K562 (cell line): ENCODE measurements at regions not wholly inside any gene's neighbourhood (a gene's known extent, or its start where the extent isn't known, plus 50 kb on each side); places are given as distances from the start of the nearest gene placed in this dataset.

Experiments used
- ATAC-seq: fragments of 200-7000 bp; cut with Tn5 transposase; 3 replicates; pipeline ENCODE4 v1.9.1; 2020; ENCODE audit warnings: moderate library complexity
- BruUV-seq: library from RNA; stranded (reverse); fragments of 400-500 nt; replicated peaks from 2 replicates; lab custom pipeline; 2021; lab: Mats Ljungman, UMichigan
- CTCF ChIA-PET: fragments of 300-600 bp; formaldehyde crosslinking; extraction: SDS; loops from one replicate; lab custom pipeline; 2021; ENCODE audit warnings: low intra/inter-chr PET ratio; lab: Yijun Ruan, JAX
- POLR2A ChIA-PET: fragments of 300-600, 350-650 bp; sonication (Branson Sonifier 250); formaldehyde crosslinking; extraction: SDS; loops from one replicate; lab custom pipeline; 2021; ENCODE audit warnings: antibody characterized with exemption, inconsistent platforms; lab: Yijun Ruan, JAX
- DNase-seq, 4 experiments: peaks; one replicate each; pipeline versions ENCODE4 v3.0.0 to v3.0.0-alpha.2; 2011 to 2018; ENCODE audit warnings: low spot score in 3 of 4, mixed read lengths in 3 of 4; ENCODE audit errors: extremely low read depth in 1 of 4
- FAIRE-seq: peaks from 2 replicates; lab custom pipeline; 2011; peaks lifted over from hg19 to GRCh38; lab: Jason Lieb, UNC
- H2AFZ ChIP-seq: 2 replicates; pipeline ENCODE4 v1.6.0; 2011; ENCODE audit warnings: low read depth, low read length, control low read depth, inconsistent platforms
- H3K27ac ChIP-seq: fragments of 200-600 bp; 3 replicates; pipeline ENCODE4 v1.8.0; 2011; ENCODE audit warnings: low read depth, mild to moderate bottlenecking, control low read depth, inconsistent platforms, low read length, moderate library complexity, mixed read lengths; ENCODE audit errors: extremely low read depth
- H3K27me3 ChIP-seq, 2 experiments: fragments of 300-600 bp in 1 of 2; 2 replicates in 1 of 2; 3 replicates in 1 of 2; pipeline versions ENCODE4 v1.6.0 to v1.8.0; 2011; ENCODE audit warnings: inconsistent platforms in 2 of 2, low read length in 2 of 2, mild to moderate bottlenecking in 1 of 2, mixed read lengths in 1 of 2, moderate library complexity in 1 of 2; ENCODE audit not compliant: control insufficient read depth in 2 of 2, insufficient read depth in 2 of 2
- H3K36me3 ChIP-seq: fragments of 300-600 bp; 3 replicates; pipeline ENCODE4 v1.8.0; 2011; ENCODE audit warnings: mild to moderate bottlenecking, low read length, inconsistent platforms; ENCODE audit not compliant: control insufficient read depth, insufficient read depth
- H3K4me1 ChIP-seq, 2 experiments: fragments of 200-600 bp in 1 of 2; replicated peaks in 1 of 2; 2 replicates in 1 of 2; 3 replicates in 1 of 2; pipeline versions ENCODE4 v1.5.1 to v1.8.0; 2011; ENCODE audit warnings: inconsistent platforms in 2 of 2, low read length in 2 of 2, mild to moderate bottlenecking in 1 of 2, mixed read lengths in 1 of 2, moderate library complexity in 1 of 2; ENCODE audit not compliant: control insufficient read depth in 2 of 2, insufficient read depth in 2 of 2
- H3K4me2 ChIP-seq: 2 replicates; pipeline ENCODE4 v1.6.1; 2011; ENCODE audit warnings: low read length, control low read depth, inconsistent platforms, mixed read lengths; ENCODE audit not compliant: insufficient read depth
- H3K4me3 ChIP-seq: fragments of 200-600 bp; sonication (generic), shearing (Covaris generic); 2 replicates; pipeline ENCODE4 v1.5.1; 2016; ENCODE audit warnings: control low read depth, inconsistent platforms
- H3K79me2 ChIP-seq: fragments of 200-600 bp; 3 replicates; pipeline ENCODE4 v1.8.0; 2011; ENCODE audit warnings: low read length, inconsistent platforms; ENCODE audit not compliant: control insufficient read depth, insufficient read depth
- H3K9ac ChIP-seq, 2 experiments: 2 replicates each; pipeline versions ENCODE4 v1.6.0 to v1.6.1; 2011; ENCODE audit warnings: low read depth in 2 of 2, low read length in 2 of 2, control low read depth in 1 of 2, inconsistent platforms in 1 of 2, mild to moderate bottlenecking in 1 of 2, mixed read lengths in 1 of 2; ENCODE audit not compliant: insufficient read depth in 1 of 2
- H3K9me1 ChIP-seq: one replicate; pipeline ENCODE4 v1.6.0; 2011; ENCODE audit warnings: inconsistent platforms, mild to moderate bottlenecking, low read length, moderate library complexity; ENCODE audit not compliant: control insufficient read depth, insufficient read depth
- H3K9me3 ChIP-seq: replicated peaks from 2 replicates; pipeline ENCODE4 v1.5.1; 2011; ENCODE audit warnings: low read depth, low read length, inconsistent platforms; ENCODE audit not compliant: control insufficient read depth, insufficient read depth
- H4K20me1 ChIP-seq: replicated peaks from 2 replicates; pipeline ENCODE4 v1.6.1; 2011; ENCODE audit warnings: low read length, inconsistent platforms, mixed read lengths; ENCODE audit not compliant: control insufficient read depth, insufficient read depth
- ATF7 ChIP-seq: fragments of 450-650 bp; IDR thresholded peaks from 2 replicates; pipeline ENCODE4 v1.7.1; 2014; ENCODE audit warnings: mild to moderate bottlenecking, moderate library complexity
- FUS ChIP-seq: fragments of 200-400 bp; formaldehyde crosslinking; optimal IDR thresholded peaks from 2 replicates; pipeline ENCODE3; 2017; ENCODE audit warnings: low read depth, low read length
- HDAC1 ChIP-seq, 2 experiments: fragments of 450-650 bp; IDR thresholded peaks; 2 replicates each; pipeline ENCODE4 v1.6.1; 2016 to 2017; ENCODE audit warnings: inconsistent platforms in 1 of 2, mild to moderate bottlenecking in 1 of 2, moderate library complexity in 1 of 2
- HOXB6 ChIP-seq: fragments of 250-450 bp; sonication (Bioruptor Pico); IDR thresholded peaks from 2 replicates; pipeline ENCODE4 v1.5.1; 2022; ENCODE audit warnings: mild to moderate bottlenecking, borderline replicate concordance
- JUN ChIP-seq, 2 experiments: sonication (generic) in 1 of 2; formaldehyde crosslinking in 1 of 2; IDR thresholded peaks; 2 replicates each; pipeline versions ENCODE4 v1.6.1 to v1.8.0; 2012 to 2022; ENCODE audit warnings: borderline replicate concordance in 2 of 2, mild to moderate bottlenecking in 2 of 2, improper control_type of control experiment in 1 of 2, low read depth in 1 of 2, low read length in 1 of 2, missing genetic modification reagents in 1 of 2
- KLF16 ChIP-seq: IDR thresholded peaks from 2 replicates; pipeline ENCODE4 v1.6.1; 2016; ENCODE audit warnings: antibody characterized with exemption
- MBD2 ChIP-seq: sonication (generic); IDR thresholded peaks from 2 replicates; pipeline ENCODE4 v1.6.1; 2016; ENCODE audit warnings: low read depth, borderline replicate concordance
- MCM3 ChIP-seq: fragments of 450-650 bp; IDR thresholded peaks from 2 replicates; pipeline ENCODE4 v1.6.1; 2016
- NFE2L1 ChIP-seq: fragments of 450-650 bp; IDR thresholded peaks from 2 replicates; pipeline ENCODE4 v1.6.1; 2016; ENCODE audit warnings: missing genetic modification characterization, low read depth, mild to moderate bottlenecking, missing compliant biosample characterization, moderate library complexity, borderline replicate concordance
- NR0B1 ChIP-seq: fragments of 450-650 bp; IDR thresholded peaks from one replicate; pipeline ENCODE4 v1.6.1; 2018; ENCODE audit warnings: mild to moderate bottlenecking, moderate library complexity; ENCODE audit not compliant: partially characterized antibody
- NR3C1 ChIP-seq: sonication (generic); formaldehyde crosslinking; IDR thresholded peaks from 2 replicates; pipeline ENCODE4 v1.8.1; 2022; ENCODE audit warnings: missing genetic modification reagents
- ZNF121 ChIP-seq: sonication (generic); formaldehyde crosslinking; conservative IDR thresholded peaks from 2 replicates; pipeline ENCODE4 v1.8.0; 2022; ENCODE audit warnings: missing genetic modification reagents
- WGBS: fragments of 100-300 bp; shearing (Covaris generic); methylation state at CpG from one replicate; pipeline ENCODE4 v1.1.6; 2016; ENCODE audit warnings: low coverage, mixed read lengths; ENCODE audit not compliant: insufficient coverage; ENCODE audit errors: missing lambda C conversion rate; 5-methylcytosine and 5-hydroxymethylcytosine counted together
- in situ Hi-C: fragments of 300-500 bp; cut with MboI; formaldehyde crosslinking; loops from 4 replicates; pipeline ENCODE4 v1.15.0; 2018; ENCODE audit warnings: inconsistent platforms, mixed read lengths
- intact Hi-C: fragments of 100-400 bp; cut with micrococcal nuclease; formaldehyde crosslinking; loops from 2 replicates; pipeline ENCODE4 v1.14.2; 2022
- TF ChIP-seq, protein P1 (sequence below): fragments of 450-650 bp; IDR thresholded peaks from 2 replicates; pipeline ENCODE4 v1.7.0; 2016; ENCODE audit warnings: borderline replicate concordance
- TF ChIP-seq, protein P2 (sequence below): fragments of 450-650 bp; IDR thresholded peaks from 2 replicates; pipeline ENCODE4 v1.6.1; 2017; ENCODE audit warnings: antibody characterized with exemption

DNA sequence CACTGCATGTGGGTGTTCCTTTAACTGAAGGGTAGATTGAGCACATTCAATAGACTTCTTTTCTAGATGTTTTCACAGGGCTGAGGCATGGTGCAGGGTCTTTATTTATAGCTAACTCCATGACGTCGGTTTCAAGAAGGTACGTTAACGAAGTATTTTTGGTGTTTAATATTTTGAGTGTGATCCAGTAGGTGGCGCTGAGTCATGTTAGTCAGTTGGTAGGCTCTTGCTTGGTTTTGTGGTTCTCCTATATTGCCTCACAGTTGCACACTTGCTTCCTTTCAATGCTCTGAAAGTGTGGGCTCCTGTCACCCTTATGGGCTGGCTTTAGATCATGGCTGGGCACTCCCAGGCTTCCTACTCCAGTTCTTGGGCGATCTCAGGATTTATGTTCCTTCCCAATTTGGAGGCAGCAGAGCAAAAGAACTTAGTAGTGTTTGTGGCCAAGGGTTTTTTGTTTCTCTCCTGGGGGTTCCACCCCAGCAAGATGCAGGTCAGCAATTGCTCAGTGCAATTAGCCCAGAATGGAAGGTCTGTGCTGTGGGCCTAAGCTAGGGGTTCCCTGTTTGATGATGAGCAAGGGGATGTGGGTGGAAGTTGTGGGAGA is 471.6 kb upstream of the FOXG1 start (continued):
- TF ChIP-seq, protein P1, sequence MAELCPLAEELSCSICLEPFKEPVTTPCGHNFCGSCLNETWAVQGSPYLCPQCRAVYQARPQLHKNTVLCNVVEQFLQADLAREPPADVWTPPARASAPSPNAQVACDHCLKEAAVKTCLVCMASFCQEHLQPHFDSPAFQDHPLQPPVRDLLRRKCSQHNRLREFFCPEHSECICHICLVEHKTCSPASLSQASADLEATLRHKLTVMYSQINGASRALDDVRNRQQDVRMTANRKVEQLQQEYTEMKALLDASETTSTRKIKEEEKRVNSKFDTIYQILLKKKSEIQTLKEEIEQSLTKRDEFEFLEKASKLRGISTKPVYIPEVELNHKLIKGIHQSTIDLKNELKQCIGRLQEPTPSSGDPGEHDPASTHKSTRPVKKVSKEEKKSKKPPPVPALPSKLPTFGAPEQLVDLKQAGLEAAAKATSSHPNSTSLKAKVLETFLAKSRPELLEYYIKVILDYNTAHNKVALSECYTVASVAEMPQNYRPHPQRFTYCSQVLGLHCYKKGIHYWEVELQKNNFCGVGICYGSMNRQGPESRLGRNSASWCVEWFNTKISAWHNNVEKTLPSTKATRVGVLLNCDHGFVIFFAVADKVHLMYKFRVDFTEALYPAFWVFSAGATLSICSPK, result no peak
- no peak for TF ChIP-seq HDAC1 (IDR thresholded peaks at IDR 0.05)

GRCh38 chr14:28297559-28297958 is 469.0 kb upstream of the FOXG1 start:
- WGBS, result 0% methylated on average over 1 of the region's 1 CpG
- H3K4me1 ChIP-seq, result no peaks in the 10 kb centered on the region
- BruUV-seq, result no TSS peak
- no peak overlapping the region for H3K27ac ChIP-seq
- H4K20me1 ChIP-seq, result no peaks in the 10 kb centered on the region
- ChIA-PET CTCF (no interaction called here), POLR2A (no interaction called here)
- H3K27me3 ChIP-seq, result no peaks in the 10 kb centered on the region
- ATAC-seq (no peak), DNase-seq (no peak), FAIRE-seq (no peak)
- no peak overlapping the region for H3K9ac ChIP-seq
- H3K4me2 ChIP-seq, result no peak overlapping the region
- no peaks in the 10 kb centered on the region for H3K9me3 ChIP-seq
- in situ Hi-C loops (no loop called here), intact Hi-C loops (no loop called here)
- no peak overlapping the region for H3K4me3 ChIP-seq
- no peak overlapping the region for H2AFZ ChIP-seq
- TF ChIP-seq FUS, result no peak
- no peak for TF ChIP-seq ZNF121 (CRISPR knock-in tag)
- TF ChIP-seq MBD2, result no peak
- TF ChIP-seq ATF7, result no peak
- TF ChIP-seq JUN (IDR thresholded peaks at IDR 0.05; ENCODE audit: borderline replicate concordance, low read depth, low read length), result no peak
- TF ChIP-seq JUN (CRISPR knock-in tag; IDR thresholded peaks at IDR 0.05; ENCODE audit: borderline replicate concordance), result no peak
- no peak for TF ChIP-seq KLF16
- TF ChIP-seq NFE2L1 (tag), result no peak
- TF ChIP-seq, protein P2, sequence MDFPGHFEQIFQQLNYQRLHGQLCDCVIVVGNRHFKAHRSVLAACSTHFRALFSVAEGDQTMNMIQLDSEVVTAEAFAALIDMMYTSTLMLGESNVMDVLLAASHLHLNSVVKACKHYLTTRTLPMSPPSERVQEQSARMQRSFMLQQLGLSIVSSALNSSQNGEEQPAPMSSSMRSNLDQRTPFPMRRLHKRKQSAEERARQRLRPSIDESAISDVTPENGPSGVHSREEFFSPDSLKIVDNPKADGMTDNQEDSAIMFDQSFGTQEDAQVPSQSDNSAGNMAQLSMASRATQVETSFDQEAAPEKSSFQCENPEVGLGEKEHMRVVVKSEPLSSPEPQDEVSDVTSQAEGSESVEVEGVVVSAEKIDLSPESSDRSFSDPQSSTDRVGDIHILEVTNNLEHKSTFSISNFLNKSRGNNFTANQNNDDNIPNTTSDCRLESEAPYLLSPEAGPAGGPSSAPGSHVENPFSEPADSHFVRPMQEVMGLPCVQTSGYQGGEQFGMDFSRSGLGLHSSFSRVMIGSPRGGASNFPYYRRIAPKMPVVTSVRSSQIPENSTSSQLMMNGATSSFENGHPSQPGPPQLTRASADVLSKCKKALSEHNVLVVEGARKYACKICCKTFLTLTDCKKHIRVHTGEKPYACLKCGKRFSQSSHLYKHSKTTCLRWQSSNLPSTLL, result no peak
- no peak for TF ChIP-seq MCM3
- no peak for TF ChIP-seq NR0B1
- TF ChIP-seq HOXB6 (CRISPR knock-in tag), result no peak
- TF ChIP-seq NR3C1 (CRISPR knock-in tag), result no peak
- H3K79me2 ChIP-seq, result no peaks in the 10 kb centered on the region
- no peaks in the 10 kb centered on the region for H3K9me1 ChIP-seq
- no peaks in the 10 kb centered on the region for H3K36me3 ChIP-seq
